HG03460 (cell line): ENCODE measurements at regions not wholly inside any gene's neighbourhood (a gene's known extent, or its start where the extent isn't known, plus 50 kb on each side); places are given as distances from the start of the nearest gene placed in this dataset.
"Not testable (repeated sequence)": the region's sequence is repeated elsewhere in the genome, so short reads cannot be mapped to it uniquely, and the experiment has no call there.

Source experiments
- ATAC-seq: cut with Tn5 transposase; IDR thresholded peaks from one replicate; pipeline ENCODE4 v1.9.1; 2021; ENCODE audit not compliant: unreplicated experiment

GRCh38 chr14:22218728-22219127 lies 370.3 kb downstream of the DAD1 start:
- ATAC-seq, result no peak

GRCh38 chr14:22213120-22213519 lies 375.9 kb downstream of the DAD1 start:
- ATAC-seq, result no peak

- ATAC-seq, result no peak
These were observed 378.1 kb downstream of the DAD1 start for GRCh38 chr14:22210906-22211305.

GRCh38 chr14:22210026-22210425 lies 379.0 kb downstream of the DAD1 start:
- no peak for ATAC-seq

GRCh38 chr14:22203036-22203435 lies 386.0 kb downstream of the DAD1 start:
- no peak for ATAC-seq

GRCh38 chr14:22202313-22202712 lies 386.7 kb downstream of the DAD1 start:
- no peak for ATAC-seq

GRCh38 chr14:22200977-22201605 lies 387.9 kb downstream of the DAD1 start:
- no peak for ATAC-seq

- not testable (repeated sequence) for ATAC-seq
These were observed 388.9 kb downstream of the DAD1 start for GRCh38 chr14:22200131-22200530.

GRCh38 chr14:22194664-22195063 lies 394.4 kb downstream of the DAD1 start:
- ATAC-seq, result no peak

GRCh38 chr14:22190411-22191191 lies 398.4 kb downstream of the DAD1 start:
- no peak for ATAC-seq

GRCh38 chr14:22189881-22190280 lies 399.1 kb downstream of the DAD1 start:
- ATAC-seq, result no peak

- ATAC-seq, result no peak
These were observed 400.7 kb downstream of the DAD1 start for GRCh38 chr14:22188318-22188717.

GRCh38 chr14:22185789-22186188 lies 403.2 kb downstream of the DAD1 start:
- no peak for ATAC-seq

- no peak for ATAC-seq
These were observed 403.8 kb downstream of the DAD1 start for GRCh38 chr14:22185191-22185590.

GRCh38 chr14:22184830-22185168 lies 404.2 kb downstream of the DAD1 start:
- ATAC-seq, result no peak

GRCh38 chr14:22184157-22184829 lies 404.7 kb downstream of the DAD1 start:
- no peak for ATAC-seq

GRCh38 chr14:22180045-22180444 lies 409.0 kb downstream of the DAD1 start:
- no peak for ATAC-seq

- ATAC-seq, result no peak
These were observed 409.8 kb downstream of the DAD1 start for GRCh38 chr14:22179190-22179589.

GRCh38 chr14:22178333-22178839 lies 410.6 kb downstream of the DAD1 start:
- ATAC-seq, result no peak

GRCh38 chr14:22177870-22178269 lies 411.2 kb downstream of the DAD1 start:
- ATAC-seq, result no peak

- ATAC-seq, result no peak
These were observed 412.1 kb downstream of the DAD1 start for GRCh38 chr14:22176957-22177356.

- not testable (repeated sequence) for ATAC-seq
These were observed 413.8 kb downstream of the DAD1 start for GRCh38 chr14:22175278-22175558.
